Hepatocyte (in vitro differentiated cells): ENCODE measurements at regions not wholly inside any gene's neighbourhood (a gene's known extent, or its start where the extent isn't known, plus 50 kb on each side); places are given as distances from the start of the nearest gene placed in this dataset.

Source experiments
- CTCF ChIP-seq: fragments of 200-600 bp; sonication (generic); IDR thresholded peaks from 2 replicates; pipeline ENCODE4 v1.5.1; 2016; ENCODE audit warnings: antibody characterized with exemption, mild to moderate bottlenecking; ENCODE audit not compliant: poor library complexity
- EZH2 ChIP-seq: fragments of 200-600 bp; sonication (generic); IDR thresholded peaks from 2 replicates; pipeline ENCODE4 v1.6.1; 2016; ENCODE audit warnings: antibody characterized with exemption, mild to moderate bottlenecking, borderline replicate concordance
- EZH2phosphoT487 ChIP-seq: fragments of 200-600 bp; sonication (generic); IDR thresholded peaks from one replicate; pipeline ENCODE4 v1.6.1; 2018; ENCODE audit warnings: antibody characterized with exemption, mild to moderate bottlenecking, low read depth, moderate library complexity; ENCODE audit not compliant: unreplicated experiment, severe bottlenecking

- TF ChIP-seq CTCF: no peak
- TF ChIP-seq EZH2phosphoT487: no peak
- TF ChIP-seq EZH2: no peak
These were observed 73.6 kb upstream of the MDFIC2 start for GRCh38 chr3:70386043-70386442.
